Erythroblast (primary cell): ENCODE measurements at regions not wholly inside any gene's neighbourhood (a gene's known extent, or its start where the extent isn't known, plus 50 kb on each side); places are given as distances from the start of the nearest gene placed in this dataset.
A peak's percentile ranks its signal among the peaks of the same experiment; 100 is the strongest.
"Not testable (repeated sequence)": the region's sequence is repeated elsewhere in the genome, so short reads cannot be mapped to it uniquely, and the experiment has no call there.

Source experiments
- DNase-seq, 2 experiments: peaks; one replicate each; lab custom pipeline; 2025; lab: John Stamatoyannopoulos, UW

GRCh38 chr1:206361978-206362543 lies 108.2 kb upstream of the IKBKE start:
- not testable (repeated sequence) for DNase-seq

- DNase-seq, result not testable (repeated sequence)
Measured at GRCh38 chr1:206362994-206363393, 107.3 kb upstream of the IKBKE start.

- not testable (repeated sequence) for DNase-seq
Measured at GRCh38 chr1:206365271-206365670, 105.0 kb upstream of the IKBKE start.

- DNase-seq, result not testable (repeated sequence)
Measured at GRCh38 chr1:206366131-206366530, 104.1 kb upstream of the IKBKE start.

GRCh38 chr1:206366772-206367171 lies 103.5 kb upstream of the IKBKE start:
- not testable (repeated sequence) for DNase-seq

- DNase-seq, result not testable (repeated sequence)
Measured at GRCh38 chr1:206367955-206368622, 102.2 kb upstream of the IKBKE start.

GRCh38 chr1:206374725-206375124 lies 95.6 kb upstream of the IKBKE start:
- not testable (repeated sequence) for DNase-seq

GRCh38 chr1:206375552-206375951 lies 94.7 kb upstream of the IKBKE start:
- DNase-seq, result not testable (repeated sequence)

- DNase-seq, result not testable (repeated sequence)
Measured at GRCh38 chr1:206378506-206378905, 91.8 kb upstream of the IKBKE start.

GRCh38 chr1:206379245-206379644 lies 91.0 kb upstream of the IKBKE start:
- not testable (repeated sequence) for DNase-seq

- DNase-seq, result not testable (repeated sequence)
Measured at GRCh38 chr1:206380163-206380790, 90.0 kb upstream of the IKBKE start.

- DNase-seq, result peak; percentile 32 to 42
Measured at GRCh38 chr1:206380791-206381610, 89.3 kb upstream of the IKBKE start.

- peak; percentile 50 to 68 for DNase-seq
Measured at GRCh38 chr1:206384029-206384807, 86.1 kb upstream of the IKBKE start.

GRCh38 chr1:206384891-206385290 lies 85.4 kb upstream of the IKBKE start:
- DNase-seq, result not testable (repeated sequence)

- not testable (repeated sequence) for DNase-seq
Measured at GRCh38 chr1:206387631-206388030, 82.6 kb upstream of the IKBKE start.

GRCh38 chr1:206391903-206392302 lies 78.4 kb upstream of the IKBKE start:
- DNase-seq, result not testable (repeated sequence)

- DNase-seq, result not testable (repeated sequence)
Measured at GRCh38 chr1:206397501-206397900, 72.8 kb upstream of the IKBKE start.

- not testable (repeated sequence) for DNase-seq
Measured at GRCh38 chr1:206398261-206398660, 72.0 kb upstream of the IKBKE start.

GRCh38 chr1:206403612-206404307 lies 66.5 kb upstream of the IKBKE start:
- not testable (repeated sequence) for DNase-seq

- DNase-seq, result not testable (repeated sequence)
Measured at GRCh38 chr1:206404309-206405027, 65.8 kb upstream of the IKBKE start.
